ENCODE measurements at regions not wholly inside any gene's neighbourhood (a gene's known extent, or its start where the extent isn't known, plus 50 kb on each side); places are given as distances from the start of the nearest gene placed in this dataset.

DNA sequence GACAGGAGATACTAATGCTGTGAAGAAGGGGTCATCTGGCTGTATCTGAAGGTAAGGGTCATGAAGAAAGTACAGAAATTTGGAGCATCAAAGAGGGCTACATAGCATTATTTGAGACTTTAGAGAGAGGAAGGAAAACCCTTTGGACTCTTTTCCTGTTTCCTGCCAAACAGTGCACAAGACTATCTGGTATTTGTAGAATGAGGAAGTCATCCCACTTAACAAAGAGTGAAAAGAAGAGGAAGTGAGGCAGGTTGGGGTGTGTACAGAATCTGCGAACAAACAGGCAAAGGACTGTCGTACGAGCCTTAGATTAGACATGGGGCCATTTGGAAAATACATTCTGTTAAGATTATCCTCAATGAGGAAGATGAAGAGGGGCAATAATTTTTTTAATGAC lies 546.8 kb upstream of the EPHA6 start:
- no peaks in the 10 kb centered on the region for H3K36me3 Mint-ChIP-seq (ENCODE audit: low read depth)
- H3F3A ChIP-seq (replicated peaks; ENCODE audit: low read depth), result no peaks in the 10 kb centered on the region
- H3K79me2 ChIP-seq (replicated peaks; ENCODE audit: insufficient read depth), result no peaks in the 10 kb centered on the region
- no peaks in the 10 kb centered on the region for H3K9me3 Mint-ChIP-seq
- H4K20me1 ChIP-seq (replicated peaks; ENCODE audit: insufficient read depth), result no peaks in the 10 kb centered on the region
- ATAC-seq (no peak), DNase-seq (ENCODE audit: low spot score) (no peak)
- H3K4me3 Mint-ChIP-seq, result no peak overlapping the region
- H3K27me3 ChIP-seq (ENCODE audit: insufficient read depth), result no peaks in the 10 kb centered on the region
- no peak overlapping the region for H3K27ac Mint-ChIP-seq
- no peak overlapping the region for H3K4me3 ChIP-seq
- H3K9me2 ChIP-seq (ENCODE audit: insufficient read depth), result no peaks in the 10 kb centered on the region
- H3K4me2 ChIP-seq, result no peak overlapping the region
- TF ChIP-seq EZH2 (IDR thresholded peaks at IDR 0.05; ENCODE audit: low read depth, unreplicated experiment) (no peak), STAT1 (IDR thresholded peaks at IDR 0.05; ENCODE audit: unreplicated experiment) (no peak), JUNB (IDR thresholded peaks at IDR 0.05; ENCODE audit: unreplicated experiment) (no peak), ZNF114 (CRISPR knock-in tag; IDR thresholded peaks at IDR 0.05) (no peak), REST (IDR thresholded peaks at IDR 0.05; ENCODE audit: unreplicated experiment) (no peak), POLR2AphosphoS5 (IDR thresholded peaks at IDR 0.05; ENCODE audit: low read depth) (no peak), NANOG (IDR thresholded peaks at IDR 0.05; ENCODE audit: borderline replicate concordance) (no peak), ZNF462 (CRISPR knock-in tag; IDR thresholded peaks at IDR 0.05) (no peak), ZNF331 (CRISPR knock-in tag; IDR thresholded peaks at IDR 0.05; ENCODE audit: low read depth) (no peak), CREB1 (CRISPR knock-in tag; IDR thresholded peaks at IDR 0.05; ENCODE audit: low read depth) (no peak), EZH2phosphoT487 (IDR thresholded peaks at IDR 0.05; ENCODE audit: unreplicated experiment) (no peak)
- TF ChIP-seq, protein P1, sequence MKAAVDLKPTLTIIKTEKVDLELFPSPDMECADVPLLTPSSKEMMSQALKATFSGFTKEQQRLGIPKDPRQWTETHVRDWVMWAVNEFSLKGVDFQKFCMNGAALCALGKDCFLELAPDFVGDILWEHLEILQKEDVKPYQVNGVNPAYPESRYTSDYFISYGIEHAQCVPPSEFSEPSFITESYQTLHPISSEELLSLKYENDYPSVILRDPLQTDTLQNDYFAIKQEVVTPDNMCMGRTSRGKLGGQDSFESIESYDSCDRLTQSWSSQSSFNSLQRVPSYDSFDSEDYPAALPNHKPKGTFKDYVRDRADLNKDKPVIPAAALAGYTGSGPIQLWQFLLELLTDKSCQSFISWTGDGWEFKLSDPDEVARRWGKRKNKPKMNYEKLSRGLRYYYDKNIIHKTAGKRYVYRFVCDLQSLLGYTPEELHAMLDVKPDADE (IDR thresholded peaks at IDR 0.05), result no peak
- TF ChIP-seq, protein P2, sequence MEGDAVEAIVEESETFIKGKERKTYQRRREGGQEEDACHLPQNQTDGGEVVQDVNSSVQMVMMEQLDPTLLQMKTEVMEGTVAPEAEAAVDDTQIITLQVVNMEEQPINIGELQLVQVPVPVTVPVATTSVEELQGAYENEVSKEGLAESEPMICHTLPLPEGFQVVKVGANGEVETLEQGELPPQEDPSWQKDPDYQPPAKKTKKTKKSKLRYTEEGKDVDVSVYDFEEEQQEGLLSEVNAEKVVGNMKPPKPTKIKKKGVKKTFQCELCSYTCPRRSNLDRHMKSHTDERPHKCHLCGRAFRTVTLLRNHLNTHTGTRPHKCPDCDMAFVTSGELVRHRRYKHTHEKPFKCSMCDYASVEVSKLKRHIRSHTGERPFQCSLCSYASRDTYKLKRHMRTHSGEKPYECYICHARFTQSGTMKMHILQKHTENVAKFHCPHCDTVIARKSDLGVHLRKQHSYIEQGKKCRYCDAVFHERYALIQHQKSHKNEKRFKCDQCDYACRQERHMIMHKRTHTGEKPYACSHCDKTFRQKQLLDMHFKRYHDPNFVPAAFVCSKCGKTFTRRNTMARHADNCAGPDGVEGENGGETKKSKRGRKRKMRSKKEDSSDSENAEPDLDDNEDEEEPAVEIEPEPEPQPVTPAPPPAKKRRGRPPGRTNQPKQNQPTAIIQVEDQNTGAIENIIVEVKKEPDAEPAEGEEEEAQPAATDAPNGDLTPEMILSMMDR (conservative IDR thresholded peaks at IDR 0.05; ENCODE audit: low read depth in 2 of 2), result no peak
- no peaks in the 10 kb centered on the region for H3K4me1 ChIP-seq (ENCODE audit: insufficient read depth)
- no peaks in the 10 kb centered on the region for H3K36me3 ChIP-seq (ENCODE audit: insufficient read depth)
- H3K4me1 Mint-ChIP-seq, result no peaks in the 10 kb centered on the region
- no peaks in the 10 kb centered on the region for H3K27me3 Mint-ChIP-seq (ENCODE audit: insufficient read depth, low read depth, poor library complexity)
- no peak overlapping the region for H3K27ac ChIP-seq (ENCODE audit: low read depth)
- H2AFZ ChIP-seq, result no peak overlapping the region
